Left lung (tissue), 4 donors: ENCODE measurements at regions not wholly inside any gene's neighbourhood (a gene's known extent, or its start where the extent isn't known, plus 50 kb on each side); places are given as distances from the start of the nearest gene placed in this dataset.
A peak's percentile ranks its signal among the peaks of the same experiment; 100 is the strongest.

Experiments
- ATAC-seq: fragments of 200-7000 bp; cut with Tn5 transposase; one replicate; pipeline ENCODE4 v1.9.1; 2020; ENCODE audit warnings: moderate library complexity
- DNase-seq, 4 donors: peaks; one replicate each; pipeline ENCODE4 v3.0.0-alpha.2; 2013 to 2020
- H3K27ac ChIP-seq, 2 donors: fragments of 200-600 bp; sonication (generic) in 1 of 2; one replicate each; pipeline versions ENCODE4 v1.5.0 to v1.8.0; 2020 to 2021
- H3K27me3 ChIP-seq, 2 donors: fragments of 200-600 bp; sonication (generic) in 1 of 2; one replicate each; pipeline versions ENCODE4 v1.5.0 to v1.8.0; 2020 to 2021
- H3K36me3 ChIP-seq, 2 donors: fragments of 200-600 bp; sonication (generic) in 1 of 2; one replicate each; pipeline versions ENCODE4 v1.5.0 to v1.8.0; 2020 to 2021
- H3K4me1 ChIP-seq, 2 donors: fragments of 200-600 bp; one replicate each; pipeline ENCODE4 v1.8.0; 2021
- H3K4me3 ChIP-seq, 2 donors: fragments of 200-600 bp; sonication (generic) in 1 of 2; one replicate each; pipeline versions ENCODE4 v1.5.0 to v1.8.0; 2020 to 2021; ENCODE audit warnings: mild to moderate bottlenecking in 1 of 2
- H3K9me3 ChIP-seq, 2 donors: fragments of 200-600 bp; sonication (generic) in 1 of 2; one replicate each; pipeline versions ENCODE4 v1.5.0 to v1.8.0; 2020 to 2021
- intact Hi-C, 2 donors: fragments of 100-400 bp; cut with DNase I; formaldehyde crosslinking; loops; one replicate each; pipeline versions ENCODE4 v1.11.2 to v1.14.2; 2022
- TF ChIP-seq, protein P1 (sequence below), 2 donors: fragments of 200-600 bp; sonication (generic) in 1 of 2; IDR thresholded peaks; one replicate each; pipeline versions ENCODE4 v1.5.0 to v1.8.0; 2021; ENCODE audit warnings: antibody characterized with exemption in 2 of 2
- donor health status: DM: no; HTN: yes; CAD: no.
- donor health status: DM: no; HTN: no; CAD: no.

GRCh38 chr12:124142395-124143035 lies 152.4 kb upstream of the RFLNA start:
- Histone ChIP-seq H3K9me3 (peaks cover 0 to 22% of the 10 kb centered on the region in 2 donors), H3K27me3 (peaks cover 0 to 4% of the 10 kb centered on the region in 2 donors), H3K27ac (no peak overlapping the region), H3K4me1 (no peaks in the 10 kb centered on the region), H3K36me3 (no peaks in the 10 kb centered on the region), H3K4me3 (no peak overlapping the region)
- TF ChIP-seq, protein P1, sequence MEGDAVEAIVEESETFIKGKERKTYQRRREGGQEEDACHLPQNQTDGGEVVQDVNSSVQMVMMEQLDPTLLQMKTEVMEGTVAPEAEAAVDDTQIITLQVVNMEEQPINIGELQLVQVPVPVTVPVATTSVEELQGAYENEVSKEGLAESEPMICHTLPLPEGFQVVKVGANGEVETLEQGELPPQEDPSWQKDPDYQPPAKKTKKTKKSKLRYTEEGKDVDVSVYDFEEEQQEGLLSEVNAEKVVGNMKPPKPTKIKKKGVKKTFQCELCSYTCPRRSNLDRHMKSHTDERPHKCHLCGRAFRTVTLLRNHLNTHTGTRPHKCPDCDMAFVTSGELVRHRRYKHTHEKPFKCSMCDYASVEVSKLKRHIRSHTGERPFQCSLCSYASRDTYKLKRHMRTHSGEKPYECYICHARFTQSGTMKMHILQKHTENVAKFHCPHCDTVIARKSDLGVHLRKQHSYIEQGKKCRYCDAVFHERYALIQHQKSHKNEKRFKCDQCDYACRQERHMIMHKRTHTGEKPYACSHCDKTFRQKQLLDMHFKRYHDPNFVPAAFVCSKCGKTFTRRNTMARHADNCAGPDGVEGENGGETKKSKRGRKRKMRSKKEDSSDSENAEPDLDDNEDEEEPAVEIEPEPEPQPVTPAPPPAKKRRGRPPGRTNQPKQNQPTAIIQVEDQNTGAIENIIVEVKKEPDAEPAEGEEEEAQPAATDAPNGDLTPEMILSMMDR (IDR thresholded peaks at IDR 0.05): no peak
- no peak for ATAC-seq
- intact Hi-C loops: no loop called here
- DNase-seq: no peak

DNA sequence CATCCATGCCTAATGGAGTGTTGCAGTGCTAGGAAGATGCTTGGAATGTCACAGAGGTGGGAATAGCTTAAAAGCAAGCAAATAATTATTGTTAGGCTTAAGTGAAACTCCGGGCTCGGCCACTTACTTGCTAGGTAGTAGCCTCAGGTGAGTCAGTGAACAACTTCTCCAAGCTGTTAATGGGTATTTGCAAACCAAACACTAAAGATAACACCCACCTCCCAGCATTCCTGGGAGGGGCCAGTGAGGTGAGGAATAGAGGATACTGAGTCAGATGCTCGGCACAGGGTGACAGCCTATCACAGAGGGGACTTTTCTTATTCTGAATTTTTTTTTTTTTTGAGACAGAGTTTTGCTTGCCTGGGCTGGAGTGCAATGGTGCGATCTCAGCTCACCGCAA lies 151.2 kb upstream of the RFLNA start:
- intact Hi-C loops: no loop called here
- peak; percentile 99 for ATAC-seq
- peaks cover 0 to 4% of the 10 kb centered on the region in 2 donors for H3K27me3 ChIP-seq
- H3K27ac ChIP-seq: no peak overlapping the region
- DNase-seq: peak in 1 of 4 donors; percentile 49
- no peak overlapping the region for H3K4me3 ChIP-seq
- H3K4me1 ChIP-seq: no peaks in the 10 kb centered on the region
- H3K36me3 ChIP-seq: no peaks in the 10 kb centered on the region
- peaks cover 0 to 13% of the 10 kb centered on the region in 2 donors for H3K9me3 ChIP-seq
- TF ChIP-seq, protein P1 (IDR thresholded peaks at IDR 0.05): no peak

DNA sequence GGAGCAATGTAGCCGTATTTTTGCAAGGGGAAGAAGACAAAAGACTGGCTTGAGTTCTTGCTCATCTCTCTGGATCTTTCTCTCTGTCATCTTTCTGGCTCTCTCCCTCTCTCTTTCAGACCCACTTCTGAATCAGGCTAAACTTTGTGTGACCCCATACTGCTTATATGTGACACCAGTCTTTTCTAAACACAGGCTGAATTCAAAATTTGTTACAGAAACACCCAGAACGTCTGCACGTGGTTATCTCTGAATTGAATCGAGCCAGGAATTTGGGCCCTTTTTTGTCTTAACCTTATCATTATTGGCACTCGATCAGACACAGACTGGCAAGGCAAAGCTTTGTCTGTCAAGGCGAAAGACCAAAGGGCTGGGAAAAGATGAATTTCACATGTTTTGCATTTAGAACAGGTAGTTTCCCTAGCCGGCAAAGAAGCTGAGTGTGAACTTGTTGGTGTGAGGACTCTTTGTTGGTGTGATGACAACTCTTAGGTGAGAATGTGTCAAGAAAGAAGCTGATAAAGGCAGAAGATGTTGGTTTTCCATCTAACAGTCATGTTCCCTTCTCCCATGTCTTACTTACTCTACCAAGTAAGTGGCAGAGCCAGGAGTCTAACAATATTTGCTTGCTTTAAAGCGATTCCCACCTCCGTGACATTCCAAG lies 150.2 kb upstream of the RFLNA start:
- Histone ChIP-seq H3K9me3 (peaks cover 0 to 13% of the 10 kb centered on the region in 2 donors), H3K4me1 (no peaks in the 10 kb centered on the region), H3K27ac (no peak overlapping the region), H3K4me3 (no peak overlapping the region), H3K36me3 (no peaks in the 10 kb centered on the region), H3K27me3 (peaks cover 0 to 4% of the 10 kb centered on the region in 2 donors)
- DNase-seq (peak in 1 of 4 donors; percentile 16), ATAC-seq (no peak)
- intact Hi-C loops: no loop called here
- TF ChIP-seq, protein P1 (IDR thresholded peaks at IDR 0.05): no peak

DNA sequence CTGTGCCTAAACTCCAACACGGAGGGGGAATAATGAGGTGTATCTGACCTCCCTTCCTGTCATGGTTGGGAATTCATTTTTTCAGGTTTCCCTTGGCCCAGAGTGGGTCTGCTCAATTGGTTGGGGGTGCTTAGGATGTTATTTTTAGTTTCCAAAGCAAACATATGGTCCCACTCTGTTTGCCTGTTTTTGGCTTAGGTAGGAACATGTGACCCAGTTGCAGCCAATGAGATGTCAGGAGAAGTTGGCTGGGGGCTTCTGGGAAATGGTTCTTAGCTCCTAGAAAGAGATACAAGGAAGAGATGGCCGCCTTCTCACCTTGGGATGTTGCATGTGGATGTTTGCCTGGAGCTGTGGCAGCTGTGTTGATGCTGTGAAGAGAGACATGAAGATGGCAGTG lies 147.9 kb upstream of the RFLNA start:
- Histone ChIP-seq H3K27ac (no peak overlapping the region), H3K4me1 (no peaks in the 10 kb centered on the region), H3K27me3 (no peaks in the 10 kb centered on the region), H3K4me3 (no peak overlapping the region), H3K9me3 (peaks cover 0 to 12% of the 10 kb centered on the region in 2 donors), H3K36me3 (no peaks in the 10 kb centered on the region)
- TF ChIP-seq, protein P1 (IDR thresholded peaks at IDR 0.05): no peak
- DNase-seq (no peak), ATAC-seq (no peak)
- intact Hi-C loops: no loop called here

DNA sequence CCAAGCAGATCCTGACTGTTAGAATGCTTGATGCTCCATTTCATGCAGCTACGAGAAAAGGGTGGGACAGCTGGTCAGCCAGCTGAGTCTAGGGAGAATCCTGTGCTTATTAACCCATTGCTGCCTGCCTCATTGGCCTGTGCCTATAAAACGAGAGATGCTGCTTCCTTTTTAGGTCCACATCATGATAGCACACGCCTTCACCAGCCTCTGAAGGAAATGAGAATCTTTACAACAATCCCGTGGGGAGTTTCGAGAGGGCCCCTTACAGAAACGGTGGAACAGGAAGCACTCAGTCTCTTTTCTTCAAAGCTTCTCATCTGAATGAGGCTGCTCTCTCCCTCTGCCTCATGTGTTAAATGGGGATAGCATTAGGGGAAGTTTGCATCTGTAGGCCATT lies 147.3 kb upstream of the RFLNA start:
- Histone ChIP-seq H3K4me3 (no peak overlapping the region), H3K27ac (no peak overlapping the region), H3K4me1 (no peaks in the 10 kb centered on the region), H3K36me3 (no peaks in the 10 kb centered on the region), H3K9me3 (peaks cover 0 to 6% of the 10 kb centered on the region in 2 donors), H3K27me3 (no peaks in the 10 kb centered on the region)
- no peak for DNase-seq
- intact Hi-C loops: no loop called here
- TF ChIP-seq, protein P1 (IDR thresholded peaks at IDR 0.05): no peak
- ATAC-seq: no peak
